Testis (tissue), 2 donors: ENCODE measurements at regions not wholly inside any gene's neighbourhood (a gene's known extent, or its start where the extent isn't known, plus 50 kb on each side); places are given as distances from the start of the nearest gene placed in this dataset.

Experiments
- POLR2A ChIP-seq: fragments of 450-650 bp; IDR thresholded peaks from one replicate; pipeline ENCODE4 v1.6.1; 2017; ENCODE audit warnings: antibody characterized with exemption, mild to moderate bottlenecking, moderate library complexity
- TF ChIP-seq, protein P1 (sequence below), 3 experiments: fragments of 450-650 bp in 2 of 3; fragments of 200-600 bp in 1 of 3; sonication (generic) in 1 of 3; IDR thresholded peaks; one replicate each; pipeline ENCODE4 v1.5.1; 2016 to 2019; ENCODE audit warnings: antibody characterized with exemption in 3 of 3, mild to moderate bottlenecking in 2 of 3, moderate library complexity in 1 of 3

GRCh38 chr5:62985749-62986148 is 407.1 kb downstream of the LRRC70 start:
- TF ChIP-seq, protein P1, sequence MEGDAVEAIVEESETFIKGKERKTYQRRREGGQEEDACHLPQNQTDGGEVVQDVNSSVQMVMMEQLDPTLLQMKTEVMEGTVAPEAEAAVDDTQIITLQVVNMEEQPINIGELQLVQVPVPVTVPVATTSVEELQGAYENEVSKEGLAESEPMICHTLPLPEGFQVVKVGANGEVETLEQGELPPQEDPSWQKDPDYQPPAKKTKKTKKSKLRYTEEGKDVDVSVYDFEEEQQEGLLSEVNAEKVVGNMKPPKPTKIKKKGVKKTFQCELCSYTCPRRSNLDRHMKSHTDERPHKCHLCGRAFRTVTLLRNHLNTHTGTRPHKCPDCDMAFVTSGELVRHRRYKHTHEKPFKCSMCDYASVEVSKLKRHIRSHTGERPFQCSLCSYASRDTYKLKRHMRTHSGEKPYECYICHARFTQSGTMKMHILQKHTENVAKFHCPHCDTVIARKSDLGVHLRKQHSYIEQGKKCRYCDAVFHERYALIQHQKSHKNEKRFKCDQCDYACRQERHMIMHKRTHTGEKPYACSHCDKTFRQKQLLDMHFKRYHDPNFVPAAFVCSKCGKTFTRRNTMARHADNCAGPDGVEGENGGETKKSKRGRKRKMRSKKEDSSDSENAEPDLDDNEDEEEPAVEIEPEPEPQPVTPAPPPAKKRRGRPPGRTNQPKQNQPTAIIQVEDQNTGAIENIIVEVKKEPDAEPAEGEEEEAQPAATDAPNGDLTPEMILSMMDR (IDR thresholded peaks at IDR 0.05) = no peak
- no peak for TF ChIP-seq POLR2A
